ENCODE measurements at regions not wholly inside any gene's neighbourhood (a gene's known extent, or its start where the extent isn't known, plus 50 kb on each side); places are given as distances from the start of the nearest gene placed in this dataset.
"Not testable (repeated sequence)": the region's sequence is repeated elsewhere in the genome, so short reads cannot be mapped to it uniquely, and the experiment has no call there.

GRCh38 chr7:131935180-131935579, 378.8 kb upstream of the PODXL start:
- DNase-seq (ENCODE audit: low read depth in 2 of 2), result no peak

DNA sequence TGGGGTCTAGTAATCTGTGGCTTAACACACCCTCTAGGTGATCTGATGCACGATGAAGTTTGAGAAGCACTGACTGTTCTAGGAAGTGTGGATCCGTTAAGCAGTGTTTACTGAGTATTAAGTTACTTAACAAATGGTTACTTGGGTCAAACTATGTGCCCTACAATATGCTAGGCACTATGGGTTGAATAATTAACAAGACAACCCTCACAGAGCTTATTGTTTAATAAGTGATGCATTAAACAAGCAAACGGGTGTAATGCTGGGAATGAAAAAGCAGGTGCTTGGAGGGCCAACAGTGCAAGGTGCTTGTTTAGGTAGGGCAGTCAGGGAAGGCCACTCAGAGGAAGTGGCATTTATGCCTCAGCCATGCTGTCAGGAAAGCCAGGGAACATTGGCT, 378.0 kb upstream of the PODXL start:
- no peak for DNase-seq (ENCODE audit: low read depth in 2 of 2)

DNA sequence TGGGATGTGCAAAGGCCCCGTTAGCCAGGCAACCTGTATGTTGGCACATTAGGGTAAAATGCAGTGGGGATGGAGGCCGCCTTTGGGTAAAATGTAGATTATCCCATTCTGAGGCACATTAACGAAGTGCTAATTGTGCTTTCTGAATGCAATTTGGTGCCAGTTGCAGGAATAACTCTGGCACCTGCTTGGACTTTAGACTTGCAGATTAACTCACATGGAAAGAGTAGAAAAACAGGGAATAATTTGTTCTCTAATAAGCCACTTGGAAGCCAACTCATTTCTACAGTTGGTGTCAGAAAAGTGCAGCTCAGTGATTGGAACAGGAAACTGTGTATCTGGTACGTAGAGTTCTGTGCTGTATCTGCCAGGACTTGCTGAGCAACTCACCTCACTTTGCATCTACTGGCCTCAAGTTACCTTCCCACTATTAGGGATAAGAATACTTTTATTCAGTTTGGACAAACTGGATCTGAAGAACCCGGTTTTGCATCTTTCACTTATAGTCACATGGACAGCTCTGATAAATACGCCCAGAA, 377.4 kb upstream of the PODXL start:
- no peak for DNase-seq (ENCODE audit: low read depth in 2 of 2)

GRCh38 chr7:131933219-131933618, 376.8 kb upstream of the PODXL start:
- not testable (repeated sequence) for DNase-seq (ENCODE audit: low read depth in 2 of 2)

DNA sequence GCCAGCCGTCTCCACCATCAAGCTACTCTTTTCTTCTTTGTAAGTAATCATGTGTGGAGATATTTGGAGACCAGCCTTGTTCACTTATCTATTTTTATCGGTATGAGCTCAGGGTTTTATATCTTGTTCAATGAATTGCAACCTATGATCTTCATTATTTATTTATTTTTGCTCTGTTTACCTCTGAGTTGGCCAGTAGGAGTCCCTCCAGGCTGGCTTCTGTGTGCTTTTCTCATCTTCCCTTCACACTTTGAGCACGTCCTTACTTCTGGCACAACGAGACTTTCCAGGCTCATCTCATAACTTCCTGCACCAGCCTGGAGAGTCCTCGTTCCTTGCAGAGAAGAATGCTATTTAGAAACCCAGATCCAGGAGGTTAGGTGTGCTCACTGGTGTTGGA, 375.8 kb upstream of the PODXL start:
- DNase-seq (ENCODE audit: low read depth in 2 of 2), result no peak

DNA sequence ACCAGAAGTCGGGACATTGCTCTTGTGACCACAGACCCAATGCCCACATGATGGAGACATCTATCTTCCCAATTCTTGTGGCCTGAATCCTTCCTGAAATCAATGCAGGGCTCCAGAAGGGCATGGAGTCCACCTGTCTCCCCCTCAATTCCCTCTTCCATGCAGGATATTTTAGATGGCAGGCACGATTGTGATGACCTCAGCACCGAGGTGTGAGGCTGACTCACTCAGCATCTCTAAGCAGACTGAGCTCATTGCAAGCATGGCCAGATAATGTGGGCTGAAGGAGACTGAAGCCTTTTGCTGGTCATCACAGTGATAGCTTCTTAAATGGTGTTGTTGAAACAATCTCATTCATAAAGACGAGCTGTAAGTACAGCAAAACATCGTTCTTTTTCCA, 374.9 kb upstream of the PODXL start:
- DNase-seq (ENCODE audit: low read depth in 2 of 2), result no peak

GRCh38 chr7:131929632-131930031, 373.2 kb upstream of the PODXL start:
- DNase-seq (ENCODE audit: low read depth in 2 of 2), result no peak

DNA sequence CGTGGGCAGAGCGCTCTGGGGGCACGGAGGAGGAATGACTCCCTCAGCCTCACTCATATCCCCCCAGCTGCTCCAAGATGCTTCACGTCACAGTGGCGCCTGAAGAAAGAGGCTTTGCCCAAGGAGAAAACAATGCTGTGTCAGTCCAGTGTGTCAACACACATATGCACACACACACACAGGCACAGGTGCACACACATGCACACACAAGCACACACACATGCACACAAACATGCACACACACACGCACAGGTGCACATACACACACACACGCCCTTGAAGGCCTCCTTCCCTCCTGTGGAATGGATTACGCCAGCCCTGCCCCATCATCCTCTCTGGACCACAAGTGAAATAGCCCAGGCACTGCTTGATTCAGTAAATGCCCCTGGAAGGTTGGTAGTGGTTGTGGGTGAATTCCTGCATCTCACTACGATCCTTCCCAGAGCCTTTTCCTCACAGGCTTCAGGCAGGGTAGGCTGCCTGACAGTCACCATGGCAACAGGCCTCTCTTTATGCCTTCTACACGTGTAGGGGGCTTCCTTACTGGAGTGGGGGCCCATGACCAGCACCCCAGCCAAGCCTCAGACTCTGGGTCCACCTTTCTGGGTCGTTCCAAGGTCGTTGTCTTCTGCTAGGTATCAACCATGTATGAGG, 371.5 kb upstream of the PODXL start:
- no peak for DNase-seq (ENCODE audit: low read depth in 2 of 2)

DNA sequence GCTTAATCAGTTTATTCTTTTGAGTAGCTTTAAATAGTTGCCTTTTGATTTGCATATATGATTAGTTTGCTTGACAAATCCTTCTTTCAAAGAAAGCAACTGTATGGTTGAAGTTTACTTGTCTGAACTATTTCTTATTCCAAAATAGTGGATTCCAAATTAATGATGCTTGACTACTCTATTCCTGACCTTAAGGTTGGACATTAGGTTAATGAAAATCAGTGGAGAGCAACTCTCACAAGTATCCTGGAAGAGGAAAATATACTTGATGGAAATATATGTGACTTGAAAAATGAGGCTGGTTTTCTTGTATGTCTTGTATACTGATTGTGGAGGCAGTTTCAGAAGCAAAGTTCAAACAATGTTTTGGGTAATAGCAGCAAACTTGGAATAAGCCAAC, 369.2 kb upstream of the PODXL start:
- DNase-seq (ENCODE audit: low read depth in 2 of 2), result no peak

- no peak for DNase-seq (ENCODE audit: low read depth in 2 of 2)
These were observed 368.4 kb upstream of the PODXL start for GRCh38 chr7:131924857-131925256.

GRCh38 chr7:131922948-131923347, 366.5 kb upstream of the PODXL start:
- DNase-seq (ENCODE audit: low read depth in 2 of 2), result not testable (repeated sequence)

- DNase-seq (ENCODE audit: low read depth in 2 of 2), result no peak
These were observed 364.6 kb upstream of the PODXL start for GRCh38 chr7:131921016-131921415.

DNA sequence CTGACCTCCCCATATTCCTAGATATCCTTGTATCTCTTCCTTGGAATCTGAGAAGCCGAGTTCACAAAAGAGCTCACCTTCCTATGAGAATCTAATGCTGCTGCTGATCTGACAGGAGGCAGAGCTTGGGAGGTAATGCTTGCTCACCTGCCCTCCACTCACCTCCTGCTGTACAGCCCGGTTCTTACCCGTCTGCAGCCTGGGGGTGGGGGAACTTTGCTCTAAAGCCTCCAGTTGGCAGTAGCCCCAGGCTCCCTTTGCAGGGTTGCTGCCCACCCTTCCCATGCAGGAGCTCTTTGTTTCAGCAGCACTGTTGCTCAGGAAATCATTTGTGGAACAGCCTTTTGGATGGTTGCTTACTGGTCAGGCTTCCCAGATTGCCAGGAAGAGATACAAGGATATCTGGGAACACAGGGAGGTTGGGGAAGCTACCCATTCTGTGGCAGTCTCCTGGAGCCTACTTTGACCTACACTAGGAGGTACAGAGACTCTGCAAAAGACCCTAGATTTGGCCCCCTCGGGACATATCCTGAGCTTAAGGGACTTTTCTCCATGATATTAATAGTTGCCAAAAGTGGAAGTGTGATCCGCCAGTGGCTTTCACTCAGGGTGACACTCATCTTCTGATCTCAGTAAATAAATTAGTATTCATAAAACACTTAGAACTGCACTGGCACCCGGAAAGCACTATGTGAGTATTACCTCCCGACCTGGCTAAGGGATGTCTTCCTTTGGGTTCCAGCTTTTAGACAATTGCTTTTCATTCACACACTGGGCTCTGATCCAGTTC, 363.7 kb upstream of the PODXL start:
- DNase-seq (ENCODE audit: low read depth in 2 of 2), result no peak

DNA sequence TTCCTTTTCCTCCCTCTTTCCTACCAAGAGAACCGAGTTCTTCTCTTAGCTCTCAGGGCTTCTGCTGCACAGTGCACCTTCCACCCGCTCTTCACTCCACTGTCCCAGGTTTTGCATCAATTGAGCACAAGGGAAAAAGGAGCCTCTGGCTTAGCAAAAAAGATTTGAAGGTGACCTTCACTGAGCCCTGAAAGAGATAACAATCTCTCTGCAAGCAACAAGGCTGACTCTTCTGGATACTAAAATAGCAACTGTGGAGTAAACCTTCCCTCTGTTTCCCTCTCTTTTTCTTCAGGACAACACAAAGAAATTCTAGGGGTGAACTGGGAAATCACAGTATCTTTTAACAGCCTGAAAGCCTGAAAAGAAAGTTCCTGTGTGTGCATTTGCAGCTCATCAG, 354.7 kb upstream of the PODXL start:
- no peak for DNase-seq (ENCODE audit: low read depth in 2 of 2)

GRCh38 chr7:131909151-131909768, 352.8 kb upstream of the PODXL start:
- DNase-seq (ENCODE audit: low read depth in 2 of 2), result no peak

DNA sequence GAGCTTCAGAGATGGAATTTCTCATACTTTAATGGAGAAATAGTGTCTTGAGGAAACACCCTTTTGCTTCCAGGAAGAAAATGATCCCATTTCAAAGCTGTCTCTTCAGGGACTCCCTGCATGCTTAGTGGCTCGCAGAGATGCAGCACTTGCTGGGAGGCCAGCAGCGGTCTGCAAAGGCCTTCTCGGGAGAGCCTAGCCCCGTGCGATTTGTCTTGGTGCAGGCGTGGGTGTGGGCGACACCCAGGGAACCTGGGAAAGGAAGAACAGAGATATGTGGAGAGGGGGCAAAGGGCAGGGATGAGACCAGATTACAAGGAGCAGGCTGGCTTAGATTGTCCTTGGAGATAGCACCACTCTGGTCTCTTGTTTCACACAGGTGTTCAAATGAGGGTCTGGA, 352.3 kb upstream of the PODXL start:
- DNase-seq (ENCODE audit: low read depth in 2 of 2), result no peak

GRCh38 chr7:131905471-131905973, 349.1 kb upstream of the PODXL start:
- no peak for DNase-seq (ENCODE audit: low read depth in 2 of 2)

DNA sequence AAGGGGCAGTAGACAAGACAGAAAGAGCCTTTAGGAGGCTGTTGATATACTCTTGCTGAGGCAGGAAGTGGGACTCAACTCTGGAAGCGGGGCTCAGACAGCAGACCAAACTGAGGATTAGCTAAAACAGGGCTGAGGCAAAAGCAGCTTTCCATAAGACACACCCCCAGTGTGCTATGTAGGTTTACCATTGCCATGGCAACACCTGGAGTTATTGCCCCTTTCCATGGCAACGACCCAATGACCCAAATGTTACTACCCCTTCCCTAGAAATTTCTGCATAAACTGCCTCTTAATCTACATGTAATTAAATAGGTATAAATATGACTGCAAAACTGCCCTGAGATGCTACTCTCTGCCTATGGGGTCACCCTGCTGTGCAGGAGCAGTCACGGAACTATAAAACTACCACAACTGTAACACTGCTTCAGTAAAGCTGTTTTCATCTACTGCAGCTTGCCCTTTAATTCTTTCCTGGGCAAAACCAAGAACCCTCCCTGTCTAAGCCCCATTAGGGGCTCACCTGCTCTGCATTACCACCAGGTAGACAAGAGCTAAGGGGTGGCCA, 348.4 kb upstream of the PODXL start:
- DNase-seq (ENCODE audit: low read depth in 2 of 2), result no peak

DNA sequence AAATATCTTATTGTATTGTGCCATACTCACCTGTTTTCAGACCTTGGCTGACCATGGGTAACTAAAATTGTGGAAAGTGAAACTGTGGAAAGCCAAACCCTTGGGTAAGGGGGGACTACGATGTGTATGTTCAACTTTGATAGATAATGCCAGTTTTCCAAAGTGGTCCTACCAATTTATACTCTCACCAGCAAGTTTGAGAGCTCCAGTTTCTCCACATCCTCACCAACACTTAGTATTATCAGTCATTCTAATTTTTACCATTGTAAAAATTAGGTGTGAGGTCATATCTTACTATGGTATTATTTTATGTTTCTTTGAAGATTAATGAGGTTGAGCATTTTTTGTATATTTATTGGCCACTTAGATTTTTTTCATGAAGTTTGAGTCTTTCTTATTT, 346.9 kb upstream of the PODXL start:
- DNase-seq (ENCODE audit: low read depth in 2 of 2), result no peak

- DNase-seq (ENCODE audit: low read depth in 2 of 2), result no peak
These were observed 344.4 kb upstream of the PODXL start for GRCh38 chr7:131900785-131901287.

DNA sequence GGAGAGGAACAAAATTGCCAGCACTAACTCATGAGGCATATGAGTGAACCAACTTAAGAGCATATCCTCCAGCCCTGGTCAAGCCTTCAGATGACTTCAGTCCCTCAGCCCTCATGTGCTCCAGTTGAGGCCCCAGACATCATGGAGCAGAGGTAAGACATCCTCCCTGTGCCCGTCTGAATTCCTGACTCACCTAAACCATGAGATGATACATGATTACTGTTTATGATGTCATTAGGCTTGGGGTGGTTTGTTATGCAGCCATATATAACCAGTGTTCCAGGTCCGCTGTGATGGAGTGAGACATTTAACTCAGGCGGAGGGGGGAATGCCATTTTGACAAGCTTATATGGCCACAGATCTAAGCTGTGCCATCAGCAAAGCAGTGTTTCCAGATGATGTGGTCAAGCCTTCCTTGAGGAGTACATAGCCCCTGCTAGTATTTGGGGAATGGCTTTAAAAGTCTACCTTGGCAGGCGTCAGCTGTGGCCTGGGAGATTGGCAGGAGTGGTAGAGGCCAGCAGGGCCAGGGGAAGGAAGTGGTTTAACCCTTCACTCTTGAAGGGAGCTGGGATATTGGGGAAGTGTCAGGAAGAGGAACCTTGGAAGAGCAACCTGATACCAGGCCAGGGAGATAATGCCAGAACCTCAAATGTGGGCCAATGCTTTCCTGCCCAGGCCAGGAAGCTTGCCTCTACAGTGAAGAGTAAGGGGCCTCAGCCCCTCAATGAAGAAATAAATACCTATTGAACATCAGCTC, 343.0 kb upstream of the PODXL start:
- DNase-seq (ENCODE audit: low read depth in 2 of 2), result no peak
